Activated CD8-positive, alpha-beta T cell treated with anti-CD3 and anti-CD28 coated beads, Interleukin-2, amount 10 ng/mL, durations not matched to agents 7 days and 5 days (primary cell): ENCODE measurements at regions not wholly inside any gene's neighbourhood (a gene's known extent, or its start where the extent isn't known, plus 50 kb on each side); places are given as distances from the start of the nearest gene placed in this dataset.

Experiments
- ATAC-seq: fragments of 150-1000 bp; cut with Tn5 transposase; one replicate; pipeline ENCODE4 v1.10.0; 2021; ENCODE audit warnings: moderate library complexity
- CTCF ChIA-PET: fragments of 350-600 bp; sonication (Branson Sonifier 250); formaldehyde crosslinking; loops from one replicate; lab custom pipeline; 2021; ENCODE audit warnings: antibody characterized with exemption; lab: Charles Lee
- POLR2A ChIA-PET: fragments of 350-600 bp; sonication (Branson Sonifier 250); formaldehyde crosslinking; loops from one replicate; lab custom pipeline; 2021; ENCODE audit warnings: antibody characterized with exemption; lab: Charles Lee
- DNase-seq: peaks from one replicate; pipeline ENCODE4 v3.0.0-alpha.2; 2020
- H3K27ac Mint-ChIP-seq: one replicate; pipeline ENCODE4 v1.8.0; 2021; ENCODE audit warnings: mild to moderate bottlenecking, mixed read lengths
- H3K27me3 Mint-ChIP-seq: one replicate; pipeline ENCODE4 v1.8.0; 2021; ENCODE audit warnings: low read depth, mixed read lengths
- H3K36me3 Mint-ChIP-seq: one replicate; pipeline ENCODE4 v1.8.0; 2021; ENCODE audit warnings: low read depth, mixed read lengths
- H3K4me1 Mint-ChIP-seq: one replicate; pipeline ENCODE4 v1.8.0; 2021; ENCODE audit warnings: low read depth, mixed read lengths
- H3K4me3 Mint-ChIP-seq: one replicate; pipeline ENCODE4 v1.8.0; 2021; ENCODE audit warnings: mild to moderate bottlenecking, mixed read lengths
- H3K9me3 Mint-ChIP-seq: one replicate; pipeline ENCODE4 v1.8.0; 2022; ENCODE audit warnings: mixed read lengths; ENCODE audit not compliant: insufficient read depth

- ATAC-seq (no peak), DNase-seq (no peak)
- no peaks in the 10 kb centered on the region for H3K9me3 Mint-ChIP-seq
- POLR2A ChIA-PET = no interaction called here
- CTCF ChIA-PET = no interaction called here
- no peak overlapping the region for H3K4me3 Mint-ChIP-seq
- no peaks in the 10 kb centered on the region for H3K36me3 Mint-ChIP-seq
- H3K27ac Mint-ChIP-seq = no peak overlapping the region
- no peaks in the 10 kb centered on the region for H3K4me1 Mint-ChIP-seq
- peaks cover 7% of the 10 kb centered on the region for H3K27me3 Mint-ChIP-seq
Observed at GRCh38 chr3:151971814-151972579, 98.6 kb downstream of the SUCNR1 start.

- Mint-ChIP-seq H3K9me3 (peaks cover 4% of the 10 kb centered on the region), H3K27me3 (peaks cover 2% of the 10 kb centered on the region), H3K27ac (no peak overlapping the region), H3K4me1 (no peaks in the 10 kb centered on the region), H3K4me3 (no peak overlapping the region), H3K36me3 (no peaks in the 10 kb centered on the region)
- POLR2A ChIA-PET = no interaction called here
- ATAC-seq = no peak
- no peak for DNase-seq
- CTCF ChIA-PET = no interaction called here
Observed at GRCh38 chr3:151974067-151974466, 100.6 kb downstream of the SUCNR1 start.

- H3K9me3 Mint-ChIP-seq = peaks cover 4% of the 10 kb centered on the region
- H3K4me1 Mint-ChIP-seq = no peaks in the 10 kb centered on the region
- no peak overlapping the region for H3K27ac Mint-ChIP-seq
- H3K36me3 Mint-ChIP-seq = no peaks in the 10 kb centered on the region
- ChIA-PET POLR2A (no interaction called here), CTCF (interaction anchor here (0.7 kb wide), 1 partner anchor 422 kb away, joined by 3 read pairs; no protein-coding TSS in a partner anchor)
- H3K4me3 Mint-ChIP-seq = no peak overlapping the region
- ATAC-seq = no peak
- DNase-seq = no peak
- peaks cover 6% of the 10 kb centered on the region for H3K27me3 Mint-ChIP-seq
Observed at GRCh38 chr3:151976211-151977050, 103.0 kb downstream of the SUCNR1 start.

GRCh38 chr3:151979906-151980305, 106.5 kb downstream of the SUCNR1 start:
- H3K27ac Mint-ChIP-seq = no peak overlapping the region
- ATAC-seq (no peak), DNase-seq (no peak)
- peaks cover 6% of the 10 kb centered on the region for H3K27me3 Mint-ChIP-seq
- H3K4me1 Mint-ChIP-seq = no peaks in the 10 kb centered on the region
- ChIA-PET CTCF (no interaction called here), POLR2A (no interaction called here)
- no peak overlapping the region for H3K4me3 Mint-ChIP-seq
- H3K9me3 Mint-ChIP-seq = peaks cover 4% of the 10 kb centered on the region
- no peaks in the 10 kb centered on the region for H3K36me3 Mint-ChIP-seq

- H3K4me3 Mint-ChIP-seq = no peak overlapping the region
- no peaks in the 10 kb centered on the region for H3K9me3 Mint-ChIP-seq
- H3K4me1 Mint-ChIP-seq = no peaks in the 10 kb centered on the region
- no peak for DNase-seq
- CTCF ChIA-PET = no interaction called here
- H3K36me3 Mint-ChIP-seq = no peaks in the 10 kb centered on the region
- POLR2A ChIA-PET = no interaction called here
- no peak overlapping the region for H3K27ac Mint-ChIP-seq
- H3K27me3 Mint-ChIP-seq = peaks cover 4% of the 10 kb centered on the region
- ATAC-seq = no peak
Observed at GRCh38 chr3:151983538-151983937, 110.1 kb downstream of the SUCNR1 start.

- H3K9me3 Mint-ChIP-seq = no peaks in the 10 kb centered on the region
- no peak overlapping the region for H3K4me3 Mint-ChIP-seq
- H3K27ac Mint-ChIP-seq = no peak overlapping the region
- CTCF ChIA-PET = no interaction called here
- H3K27me3 Mint-ChIP-seq = peaks cover 7% of the 10 kb centered on the region
- DNase-seq = no peak
- H3K4me1 Mint-ChIP-seq = no peaks in the 10 kb centered on the region
- no peaks in the 10 kb centered on the region for H3K36me3 Mint-ChIP-seq
- ATAC-seq = no peak
- POLR2A ChIA-PET = no interaction called here
Observed at GRCh38 chr3:151985787-151986430, 112.5 kb downstream of the SUCNR1 start.

GRCh38 chr3:151987893-151988292, 114.5 kb downstream of the SUCNR1 start:
- Mint-ChIP-seq H3K4me3 (no peak overlapping the region), H3K27ac (no peak overlapping the region), H3K4me1 (no peaks in the 10 kb centered on the region), H3K27me3 (peaks cover 10% of the 10 kb centered on the region), H3K9me3 (no peaks in the 10 kb centered on the region), H3K36me3 (no peaks in the 10 kb centered on the region)
- ChIA-PET POLR2A (no interaction called here), CTCF (no interaction called here)
- DNase-seq (no peak), ATAC-seq (no peak)

GRCh38 chr3:151989621-151990020, 116.2 kb downstream of the SUCNR1 start:
- ATAC-seq = no peak
- DNase-seq = no peak
- ChIA-PET POLR2A (no interaction called here), CTCF (no interaction called here)
- Mint-ChIP-seq H3K9me3 (no peaks in the 10 kb centered on the region), H3K4me3 (no peak overlapping the region), H3K27ac (no peak overlapping the region), H3K4me1 (no peaks in the 10 kb centered on the region), H3K27me3 (peaks cover 10% of the 10 kb centered on the region), H3K36me3 (no peaks in the 10 kb centered on the region)

- POLR2A ChIA-PET = no interaction called here
- peaks cover 10% of the 10 kb centered on the region for H3K27me3 Mint-ChIP-seq
- CTCF ChIA-PET = no interaction called here
- no peaks in the 10 kb centered on the region for H3K36me3 Mint-ChIP-seq
- ATAC-seq = no peak
- no peaks in the 10 kb centered on the region for H3K9me3 Mint-ChIP-seq
- H3K4me1 Mint-ChIP-seq = no peaks in the 10 kb centered on the region
- no peak overlapping the region for H3K27ac Mint-ChIP-seq
- no peak for DNase-seq
- no peak overlapping the region for H3K4me3 Mint-ChIP-seq
Observed at GRCh38 chr3:151990696-151991376, 117.4 kb downstream of the SUCNR1 start.

GRCh38 chr3:151992326-151993041, 119.0 kb downstream of the SUCNR1 start:
- H3K4me1 Mint-ChIP-seq = no peaks in the 10 kb centered on the region
- no peaks in the 10 kb centered on the region for H3K36me3 Mint-ChIP-seq
- DNase-seq = no peak
- ATAC-seq = no peak
- peaks cover 10% of the 10 kb centered on the region for H3K27me3 Mint-ChIP-seq
- CTCF ChIA-PET = no interaction called here
- POLR2A ChIA-PET = no interaction called here
- H3K4me3 Mint-ChIP-seq = no peak overlapping the region
- no peak overlapping the region for H3K27ac Mint-ChIP-seq
- H3K9me3 Mint-ChIP-seq = no peaks in the 10 kb centered on the region

GRCh38 chr3:151995091-151995490, 121.6 kb downstream of the SUCNR1 start:
- POLR2A ChIA-PET = interaction anchor here (0.6 kb wide), 1 partner anchor 106 kb away, joined by 3 read pairs; no protein-coding TSS in a partner anchor
- Mint-ChIP-seq H3K36me3 (no peaks in the 10 kb centered on the region), H3K27ac (no peak overlapping the region), H3K9me3 (no peaks in the 10 kb centered on the region), H3K27me3 (peaks cover 7% of the 10 kb centered on the region), H3K4me1 (no peaks in the 10 kb centered on the region), H3K4me3 (no peak overlapping the region)
- ATAC-seq = no peak
- CTCF ChIA-PET = no interaction called here
- no peak for DNase-seq
